PC-3 (cell line): ENCODE measurements at regions not wholly inside any gene's neighbourhood (a gene's known extent, or its start where the extent isn't known, plus 50 kb on each side); places are given as distances from the start of the nearest gene placed in this dataset.
A peak's percentile ranks its signal among the peaks of the same experiment; 100 is the strongest.

ENCODE experiments used
- ATAC-seq: fragments of 200-7000 bp; cut with Tn5 transposase; 2 replicates; pipeline ENCODE4 v1.9.1; 2020; ENCODE audit warnings: mild to moderate bottlenecking, moderate library complexity
- BruUV-seq: library from RNA; stranded (reverse); fragments of 400-500 nt; replicated peaks from 2 replicates; lab custom pipeline; 2021; lab: Mats Ljungman, UMichigan
- CTCF ChIA-PET: fragments of 300-600 bp; sonication (Branson Sonifier 250); formaldehyde crosslinking; loops from one replicate; lab custom pipeline; 2022; ENCODE audit warnings: antibody characterized with exemption; lab: Charles Lee
- POLR2A ChIA-PET: fragments of 300-600 bp; sonication (Branson Sonifier 250); formaldehyde crosslinking; loops from one replicate; lab custom pipeline; 2022; ENCODE audit warnings: antibody characterized with exemption; ENCODE audit not compliant: unreplicated experiment; lab: Charles Lee
- DNase-seq: peaks from one replicate; pipeline ENCODE4 v3.0.0-alpha.2; 2015
- H2AFZ ChIP-seq: fragments of 300-600 bp; sonication (generic); 2 replicates; pipeline ENCODE4 v1.6.0; 2016; ENCODE audit warnings: antibody characterized with exemption, low read length
- H3F3A ChIP-seq: fragments of 300-600 bp; sonication (generic); one replicate; pipeline ENCODE4 v1.6.0; 2017; ENCODE audit warnings: antibody characterized with exemption, low read length, control low read depth, mild to moderate bottlenecking; ENCODE audit not compliant: unreplicated experiment
- H3K27ac ChIP-seq: fragments of 300-600 bp; sonication (generic); 2 replicates; pipeline ENCODE4 v1.5.1; 2016; ENCODE audit warnings: mild to moderate bottlenecking, low read length
- H3K27me3 ChIP-seq: fragments of 300-600 bp; sonication (generic); 2 replicates; pipeline ENCODE4 v1.6.1; 2016; ENCODE audit warnings: low read length, mixed read lengths
- H3K36me3 ChIP-seq: fragments of 300-600 bp; sonication (generic); 2 replicates; pipeline ENCODE4 v1.6.1; 2016; ENCODE audit warnings: low read depth, mixed run types, low read length, mixed read lengths
- H3K4me1 ChIP-seq: fragments of 300-600 bp; sonication (generic); 2 replicates; pipeline ENCODE4 v1.5.1; 2016; ENCODE audit warnings: low read length; ENCODE audit not compliant: insufficient read depth
- H3K4me2 ChIP-seq: fragments of 300-600 bp; sonication (generic); 2 replicates; pipeline ENCODE4 v1.6.0; 2016; ENCODE audit warnings: low read length
- H3K4me3 ChIP-seq: fragments of 300-600 bp; sonication (generic); 2 replicates; pipeline ENCODE4 v1.5.1; 2016; ENCODE audit warnings: mild to moderate bottlenecking, low read length, mixed read lengths
- H3K79me2 ChIP-seq: fragments of 300-600 bp; sonication (generic); 2 replicates; pipeline ENCODE4 v1.6.1; 2017; ENCODE audit warnings: low read length, mixed read lengths
- H3K9ac ChIP-seq: fragments of 300-600 bp; sonication (generic); 2 replicates; pipeline ENCODE4 v1.6.0; 2016; ENCODE audit warnings: mild to moderate bottlenecking, low read length
- H3K9me2 ChIP-seq: fragments of 300-600 bp; sonication (generic); replicated peaks from 2 replicates; pipeline ENCODE4 v1.6.1; 2016; ENCODE audit warnings: mixed run types, low read length, mixed read lengths
- H3K9me3 ChIP-seq: fragments of 300-600 bp; sonication (generic); 2 replicates; pipeline ENCODE4 v1.6.1; 2016; ENCODE audit warnings: low read length, mixed read lengths
- H4K20me1 ChIP-seq: fragments of 300-600 bp; sonication (generic); 2 replicates; pipeline ENCODE4 v1.6.1; 2016; ENCODE audit warnings: low read length, mixed read lengths
- CTCF ChIP-seq: fragments of 300-600 bp; sonication (generic); conservative IDR thresholded peaks from 2 replicates; pipeline ENCODE4 v1.5.1; 2017; ENCODE audit warnings: antibody characterized with exemption, low read depth, mild to moderate bottlenecking, low read length
- EZH2 ChIP-seq: fragments of 300-600 bp; sonication (generic); IDR thresholded peaks from one replicate; pipeline ENCODE4 v1.6.1; 2017; ENCODE audit warnings: antibody characterized with exemption, mild to moderate bottlenecking, low read length; ENCODE audit not compliant: unreplicated experiment
- EZH2phosphoT487 ChIP-seq: fragments of 300-600 bp; sonication (generic); IDR thresholded peaks from 2 replicates; pipeline ENCODE4 v1.6.1; 2018; ENCODE audit warnings: mild to moderate bottlenecking, antibody characterized with exemption, low read length, borderline replicate concordance
- intact Hi-C: fragments of 100-400 bp; cut with micrococcal nuclease; formaldehyde crosslinking; loops from 2 replicates; pipeline ENCODE4 v1.9.0; 2023

GRCh38 chr5:103896593-103896992 lies 334.0 kb upstream of the NUDT12 start:
- Histone ChIP-seq H3F3A (no peaks in the 10 kb centered on the region), H3K4me1 (no peaks in the 10 kb centered on the region), H3K36me3 (no peaks in the 10 kb centered on the region), H3K9ac (no peak overlapping the region), H4K20me1 (no peaks in the 10 kb centered on the region), H3K9me2 (peaks cover 4% of the 10 kb centered on the region; the same call in 1 of the 2 replicates), H2AFZ (no peak overlapping the region), H3K27me3 (no peaks in the 10 kb centered on the region), H3K4me3 (no peak overlapping the region), H3K4me2 (no peak overlapping the region), H3K9me3 (no peaks in the 10 kb centered on the region), H3K79me2 (no peaks in the 10 kb centered on the region), H3K27ac (no peak overlapping the region)
- no TSS peak for BruUV-seq
- CTCF ChIA-PET = no interaction called here
- DNase-seq (no peak), ATAC-seq (no peak)
- intact Hi-C loops = no loop called here
- POLR2A ChIA-PET = no interaction called here
- TF ChIP-seq CTCF (no peak), EZH2 (no peak), EZH2phosphoT487 (no peak)

- intact Hi-C loops = no loop called here
- TF ChIP-seq EZH2phosphoT487 (no peak), CTCF (no peak), EZH2 (no peak)
- Histone ChIP-seq H3K27ac (no peak overlapping the region), H3K36me3 (no peaks in the 10 kb centered on the region), H2AFZ (no peak overlapping the region), H3K4me2 (no peak overlapping the region), H3K9me3 (no peaks in the 10 kb centered on the region), H3K4me1 (no peaks in the 10 kb centered on the region), H3F3A (no peaks in the 10 kb centered on the region), H4K20me1 (no peaks in the 10 kb centered on the region), H3K9me2 (peaks cover 4% of the 10 kb centered on the region; the same call in 1 of the 2 replicates), H3K9ac (no peak overlapping the region), H3K79me2 (no peaks in the 10 kb centered on the region), H3K4me3 (no peak overlapping the region), H3K27me3 (no peaks in the 10 kb centered on the region)
- ATAC-seq = no peak
- DNase-seq = no peak
- ChIA-PET POLR2A (no interaction called here), CTCF (no interaction called here)
- no TSS peak for BruUV-seq
Observed at GRCh38 chr5:103895738-103896137, 333.1 kb upstream of the NUDT12 start.

GRCh38 chr5:103894882-103895281 lies 332.3 kb upstream of the NUDT12 start:
- Histone ChIP-seq H3K9ac (no peak overlapping the region), H3K9me3 (no peaks in the 10 kb centered on the region), H2AFZ (no peak overlapping the region), H3K27ac (no peak overlapping the region), H3K4me1 (peaks cover under 1% of the 10 kb centered on the region; the same call in 1 of the 2 replicates), H3K27me3 (no peaks in the 10 kb centered on the region), H3K79me2 (no peaks in the 10 kb centered on the region), H3F3A (no peaks in the 10 kb centered on the region), H3K9me2 (peaks cover 4% of the 10 kb centered on the region; the same call in 1 of the 2 replicates), H3K4me2 (no peak overlapping the region), H3K4me3 (no peak overlapping the region), H3K36me3 (no peaks in the 10 kb centered on the region), H4K20me1 (no peaks in the 10 kb centered on the region)
- ATAC-seq (0 out of 2 replicates have a peak, but pooled peaks have one; percentile 15), DNase-seq (no peak)
- CTCF ChIA-PET = no interaction called here
- intact Hi-C loops = no loop called here
- no peak for TF ChIP-seq EZH2
- TF ChIP-seq CTCF = no peak
- TF ChIP-seq EZH2phosphoT487 = no peak
- BruUV-seq = no TSS peak
- POLR2A ChIA-PET = no interaction called here
